ENCODE measurements at regions not wholly inside any gene's neighbourhood (a gene's known extent, or its start where the extent isn't known, plus 50 kb on each side); places are given as distances from the start of the nearest gene placed in this dataset.

- no peak overlapping the region for H3K9ac ChIP-seq (ENCODE audit: low read length)
- H2AFZ ChIP-seq (ENCODE audit: low read length), result no peak overlapping the region
- no peaks in the 10 kb centered on the region for H3K79me2 ChIP-seq (ENCODE audit: insufficient read depth, low read length)
- H3F3A ChIP-seq (ENCODE audit: insufficient read depth, low read length), result no peaks in the 10 kb centered on the region
- no peaks in the 10 kb centered on the region for H4K20me1 ChIP-seq (ENCODE audit: insufficient read depth, low read length)
- H3K4me2 ChIP-seq (ENCODE audit: low read length), result no peak overlapping the region
- H3K4me1 ChIP-seq (ENCODE audit: insufficient read depth, low read length, severe bottlenecking), result no peaks in the 10 kb centered on the region
- H3K9me3 ChIP-seq (ENCODE audit: low read length), result no peaks in the 10 kb centered on the region
- no peak overlapping the region for H3K27ac ChIP-seq (ENCODE audit: low read depth, low read length, poor library complexity, severe bottlenecking)
- TF ChIP-seq EZH2 (IDR thresholded peaks at IDR 0.05; ENCODE audit: borderline replicate concordance, low read length), result no peak
- no peak for TF ChIP-seq CTCF (IDR thresholded peaks at IDR 0.05; ENCODE audit: low read length)
- H3K4me3 ChIP-seq (ENCODE audit: low read depth, low read length, poor library complexity, severe bottlenecking), result no peak overlapping the region
- no peaks in the 10 kb centered on the region for H3K27me3 ChIP-seq (ENCODE audit: insufficient read depth, low read length)
- no peaks in the 10 kb centered on the region for H3K9me2 ChIP-seq (ENCODE audit: low read depth, low read length)
- H3K36me3 ChIP-seq (ENCODE audit: insufficient read depth, low read length), result no peaks in the 10 kb centered on the region
These were observed 162.1 kb upstream of the SOX5 start for GRCh38 chr12:24111616-24112015.

GRCh38 chr12:24111086-24111485, 161.6 kb upstream of the SOX5 start:
- no peaks in the 10 kb centered on the region for H4K20me1 ChIP-seq (ENCODE audit: insufficient read depth, low read length)
- H3K79me2 ChIP-seq (ENCODE audit: insufficient read depth, low read length), result no peaks in the 10 kb centered on the region
- H3K9ac ChIP-seq (ENCODE audit: low read length), result no peak overlapping the region
- H2AFZ ChIP-seq (ENCODE audit: low read length), result no peak overlapping the region
- H3K27ac ChIP-seq (ENCODE audit: low read depth, low read length, poor library complexity, severe bottlenecking), result no peak overlapping the region
- H3K4me2 ChIP-seq (ENCODE audit: low read length), result no peak overlapping the region
- no peaks in the 10 kb centered on the region for H3F3A ChIP-seq (ENCODE audit: insufficient read depth, low read length)
- no peaks in the 10 kb centered on the region for H3K9me2 ChIP-seq (ENCODE audit: low read depth, low read length)
- TF ChIP-seq EZH2 (IDR thresholded peaks at IDR 0.05; ENCODE audit: borderline replicate concordance, low read length) (no peak), CTCF (IDR thresholded peaks at IDR 0.05; ENCODE audit: low read length) (no peak)
- H3K36me3 ChIP-seq (ENCODE audit: insufficient read depth, low read length), result no peaks in the 10 kb centered on the region
- no peak overlapping the region for H3K4me3 ChIP-seq (ENCODE audit: low read depth, low read length, poor library complexity, severe bottlenecking)
- no peaks in the 10 kb centered on the region for H3K9me3 ChIP-seq (ENCODE audit: low read length)
- H3K27me3 ChIP-seq (ENCODE audit: insufficient read depth, low read length), result no peaks in the 10 kb centered on the region
- H3K4me1 ChIP-seq (ENCODE audit: insufficient read depth, low read length, severe bottlenecking), result no peaks in the 10 kb centered on the region

GRCh38 chr12:24109381-24110039, 160.0 kb upstream of the SOX5 start:
- Histone ChIP-seq H3K4me2 (ENCODE audit: low read length) (no peak overlapping the region), H2AFZ (ENCODE audit: low read length) (no peak overlapping the region), H3K4me3 (ENCODE audit: low read depth, low read length, poor library complexity, severe bottlenecking) (no peak overlapping the region), H3K9me3 (ENCODE audit: low read length) (no peaks in the 10 kb centered on the region), H3K9me2 (ENCODE audit: low read depth, low read length) (no peaks in the 10 kb centered on the region), H3F3A (ENCODE audit: insufficient read depth, low read length) (no peaks in the 10 kb centered on the region), H3K36me3 (ENCODE audit: insufficient read depth, low read length) (no peaks in the 10 kb centered on the region), H4K20me1 (ENCODE audit: insufficient read depth, low read length) (no peaks in the 10 kb centered on the region), H3K9ac (ENCODE audit: low read length) (no peak overlapping the region), H3K4me1 (ENCODE audit: insufficient read depth, low read length, severe bottlenecking) (no peaks in the 10 kb centered on the region), H3K27ac (ENCODE audit: low read depth, low read length, poor library complexity, severe bottlenecking) (no peak overlapping the region), H3K27me3 (ENCODE audit: insufficient read depth, low read length) (no peaks in the 10 kb centered on the region), H3K79me2 (ENCODE audit: insufficient read depth, low read length) (no peaks in the 10 kb centered on the region)
- TF ChIP-seq CTCF (IDR thresholded peaks at IDR 0.05; ENCODE audit: low read length) (peak; percentile 36), EZH2 (IDR thresholded peaks at IDR 0.05; ENCODE audit: borderline replicate concordance, low read length) (no peak)
